ENCODE measurements at regions not wholly inside any gene's neighbourhood (a gene's known extent, or its start where the extent isn't known, plus 50 kb on each side); places are given as distances from the start of the nearest gene placed in this dataset.

DNA sequence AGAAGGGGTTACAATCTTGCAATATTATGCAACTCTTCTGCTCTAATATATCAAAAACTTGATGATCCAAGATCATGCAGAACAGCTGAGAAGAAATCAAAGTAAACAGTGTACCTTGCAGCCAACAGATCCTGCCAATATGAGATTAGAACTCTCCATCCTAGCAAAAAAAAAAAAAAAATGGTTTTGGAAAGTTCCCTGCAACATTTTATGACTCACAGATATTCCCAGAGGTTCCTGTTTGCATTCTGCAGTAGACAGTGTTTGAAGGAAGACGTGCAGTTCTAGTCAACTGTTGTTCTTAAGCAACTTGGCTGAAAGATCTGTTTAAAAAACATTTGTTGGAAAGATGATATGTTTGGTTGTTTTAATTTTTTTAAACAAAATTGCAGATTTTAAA lies 103.6 kb upstream of the WDR75 start:
- TF ChIP-seq, protein P1, sequence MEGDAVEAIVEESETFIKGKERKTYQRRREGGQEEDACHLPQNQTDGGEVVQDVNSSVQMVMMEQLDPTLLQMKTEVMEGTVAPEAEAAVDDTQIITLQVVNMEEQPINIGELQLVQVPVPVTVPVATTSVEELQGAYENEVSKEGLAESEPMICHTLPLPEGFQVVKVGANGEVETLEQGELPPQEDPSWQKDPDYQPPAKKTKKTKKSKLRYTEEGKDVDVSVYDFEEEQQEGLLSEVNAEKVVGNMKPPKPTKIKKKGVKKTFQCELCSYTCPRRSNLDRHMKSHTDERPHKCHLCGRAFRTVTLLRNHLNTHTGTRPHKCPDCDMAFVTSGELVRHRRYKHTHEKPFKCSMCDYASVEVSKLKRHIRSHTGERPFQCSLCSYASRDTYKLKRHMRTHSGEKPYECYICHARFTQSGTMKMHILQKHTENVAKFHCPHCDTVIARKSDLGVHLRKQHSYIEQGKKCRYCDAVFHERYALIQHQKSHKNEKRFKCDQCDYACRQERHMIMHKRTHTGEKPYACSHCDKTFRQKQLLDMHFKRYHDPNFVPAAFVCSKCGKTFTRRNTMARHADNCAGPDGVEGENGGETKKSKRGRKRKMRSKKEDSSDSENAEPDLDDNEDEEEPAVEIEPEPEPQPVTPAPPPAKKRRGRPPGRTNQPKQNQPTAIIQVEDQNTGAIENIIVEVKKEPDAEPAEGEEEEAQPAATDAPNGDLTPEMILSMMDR (IDR thresholded peaks at IDR 0.05; ENCODE audit: borderline replicate concordance, control extremely low read depth, extremely low read depth, insufficient read depth, missing control alignments): no peak
- DNase-seq (ENCODE audit: low spot score): no peak
- in situ Hi-C loops (cut with MboI; ENCODE audit: low sequenced_read_pairs, unreplicated experiment): no loop called here

DNA sequence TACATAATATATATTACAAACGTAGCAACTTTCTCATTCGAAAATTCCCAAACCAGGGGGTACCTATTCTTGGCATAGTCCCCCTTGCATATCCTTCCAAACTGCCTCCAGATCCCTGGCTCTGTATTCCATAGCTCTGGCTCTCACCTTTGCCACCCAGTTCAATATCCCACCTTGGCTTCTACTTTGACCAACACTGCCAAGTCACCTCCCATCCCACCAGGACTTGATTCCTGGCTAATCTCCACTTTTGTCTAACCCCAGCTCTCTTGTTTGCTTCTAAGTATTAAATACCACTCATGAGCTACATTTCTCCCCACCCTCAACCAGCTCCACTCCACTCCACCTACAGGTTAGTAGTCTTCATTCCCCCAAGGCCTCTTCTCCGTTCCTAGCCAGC lies 103.2 kb upstream of the WDR75 start:
- no peak for DNase-seq (ENCODE audit: low spot score)
- TF ChIP-seq, protein P1 (IDR thresholded peaks at IDR 0.05; ENCODE audit: borderline replicate concordance, control extremely low read depth, extremely low read depth, insufficient read depth, missing control alignments): no peak
- in situ Hi-C loops (cut with MboI; ENCODE audit: low sequenced_read_pairs, unreplicated experiment): no loop called here

DNA sequence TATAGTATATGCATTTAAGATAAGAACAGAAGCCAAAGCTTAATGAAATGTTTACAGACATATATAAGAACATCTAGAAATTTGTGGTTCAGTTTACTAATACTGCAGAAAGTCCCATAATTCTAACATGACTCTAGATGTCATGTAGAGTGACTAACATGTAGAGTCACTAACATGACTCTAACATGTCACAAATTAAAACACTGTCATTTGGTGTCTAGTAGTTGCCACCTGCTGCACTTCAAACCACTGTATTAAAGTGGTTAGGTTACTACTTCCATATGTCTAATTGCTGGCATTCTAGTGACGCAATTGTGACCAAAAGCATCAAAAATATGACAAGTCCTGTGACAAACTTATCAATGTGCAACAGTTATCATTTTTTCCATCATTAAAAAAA lies 100.2 kb upstream of the WDR75 start:
- TF ChIP-seq, protein P1 (IDR thresholded peaks at IDR 0.05; ENCODE audit: borderline replicate concordance, control extremely low read depth, extremely low read depth, insufficient read depth, missing control alignments): no peak
- in situ Hi-C loops (cut with MboI; ENCODE audit: low sequenced_read_pairs, unreplicated experiment): no loop called here
- DNase-seq (ENCODE audit: low spot score): no peak

- in situ Hi-C loops (cut with MboI; ENCODE audit: low sequenced_read_pairs, unreplicated experiment): no loop called here
- TF ChIP-seq, protein P1 (IDR thresholded peaks at IDR 0.05; ENCODE audit: borderline replicate concordance, control extremely low read depth, extremely low read depth, insufficient read depth, missing control alignments): no peak
- DNase-seq (ENCODE audit: low spot score): no peak
Measured at GRCh38 chr2:189344043-189344442, 97.2 kb upstream of the WDR75 start.

DNA sequence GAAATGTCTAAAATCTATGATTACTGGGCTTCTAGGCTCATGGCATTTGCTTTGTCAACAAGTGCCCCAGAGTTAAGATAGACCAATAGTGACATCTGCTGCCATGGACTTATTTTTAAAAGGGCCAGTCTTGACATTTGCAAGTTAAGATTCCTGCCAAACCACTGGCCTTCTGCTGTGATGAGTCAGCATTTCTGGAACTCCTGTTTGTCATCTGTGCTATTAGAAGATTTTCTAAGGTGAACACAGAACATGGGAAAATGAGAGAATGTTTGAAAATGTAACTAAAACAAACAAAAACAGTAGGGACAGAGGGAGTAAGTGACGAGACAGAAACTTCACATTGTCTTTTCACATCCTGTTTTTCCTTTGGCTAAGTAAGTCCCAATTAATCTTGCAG lies 93.7 kb upstream of the WDR75 start:
- peak; percentile 12 for DNase-seq (ENCODE audit: low spot score)
- TF ChIP-seq, protein P1 (IDR thresholded peaks at IDR 0.05; ENCODE audit: borderline replicate concordance, control extremely low read depth, extremely low read depth, insufficient read depth, missing control alignments): no peak

GRCh38 chr2:189348369-189348768 lies 92.9 kb upstream of the WDR75 start:
- in situ Hi-C loops (cut with MboI; ENCODE audit: low sequenced_read_pairs, unreplicated experiment): no loop called here
- DNase-seq (ENCODE audit: low spot score): no peak
- TF ChIP-seq, protein P1 (IDR thresholded peaks at IDR 0.05; ENCODE audit: borderline replicate concordance, control extremely low read depth, extremely low read depth, insufficient read depth, missing control alignments): no peak

More for the DNA sequence above, 93.7 kb upstream of the WDR75 start:
- in situ Hi-C loops (cut with MboI; ENCODE audit: low sequenced_read_pairs, unreplicated experiment): no loop called here

All from GM13976 (cell line).